Fibroblast of lung (primary cell): ENCODE measurements at regions not wholly inside any gene's neighbourhood (a gene's known extent, or its start where the extent isn't known, plus 50 kb on each side); places are given as distances from the start of the nearest gene placed in this dataset.

Experiments used
- DNase-seq, 2 donors: peaks; one replicate each; pipeline versions ENCODE4 v3.0.0 to v3.0.0-alpha.2; 2010; ENCODE audit warnings: low read depth in 2 of 2
- H2AFZ ChIP-seq: 2 replicates; pipeline ENCODE4 v1.5.1; 2012; ENCODE audit warnings: low read length, control low read depth, inconsistent platforms
- H3K27ac ChIP-seq: 2 replicates; pipeline ENCODE4 v1.5.1; 2011; ENCODE audit warnings: low read length, control low read depth; ENCODE audit not compliant: insufficient read depth
- H3K27me3 ChIP-seq: 2 replicates; pipeline ENCODE4 v1.5.1; 2011; ENCODE audit warnings: mild to moderate bottlenecking, low read length; ENCODE audit not compliant: control insufficient read depth, insufficient read depth
- H3K36me3 ChIP-seq: 2 replicates; pipeline ENCODE4 v1.5.1; 2011; ENCODE audit warnings: low read length; ENCODE audit not compliant: control insufficient read depth, insufficient read depth
- H3K4me1 ChIP-seq: 2 replicates; pipeline ENCODE4 v1.5.1; 2011; ENCODE audit warnings: low read length; ENCODE audit not compliant: control insufficient read depth, insufficient read depth; ENCODE audit errors: extremely low read depth
- H3K4me2 ChIP-seq: 2 replicates; pipeline ENCODE4 v1.5.1; 2011; ENCODE audit warnings: low read length, control low read depth; ENCODE audit not compliant: insufficient read depth; ENCODE audit errors: extremely low read depth
- H3K4me3 ChIP-seq, 4 experiments: fragments of 200-600 bp in 1 of 4; sonication (generic) in 1 of 4; replicated peaks in 1 of 4; 2 replicates each; pipeline ENCODE4 v1.5.1; 2011 to 2016; ENCODE audit warnings: low read length in 4 of 4, low read depth in 3 of 4, mild to moderate bottlenecking in 3 of 4, control low read depth in 2 of 4, inconsistent platforms in 1 of 4, mixed read lengths in 1 of 4; ENCODE audit not compliant: insufficient read depth in 1 of 4; ENCODE audit errors: control extremely low read depth in 1 of 4
- H3K79me2 ChIP-seq: 2 replicates; pipeline ENCODE4 v1.5.1; 2012; ENCODE audit warnings: mild to moderate bottlenecking, low read length, inconsistent platforms; ENCODE audit not compliant: control insufficient read depth, insufficient read depth
- H3K9ac ChIP-seq: 2 replicates; pipeline ENCODE4 v1.5.1; 2011; ENCODE audit warnings: mild to moderate bottlenecking, low read length, control low read depth; ENCODE audit not compliant: insufficient read depth
- H3K9me3 ChIP-seq: 2 replicates; pipeline ENCODE4 v1.5.1; 2012; ENCODE audit warnings: low read depth, low read length; ENCODE audit not compliant: control insufficient read depth, insufficient read depth
- H4K20me1 ChIP-seq: 2 replicates; pipeline ENCODE4 v1.5.1; 2011; ENCODE audit warnings: low read length; ENCODE audit not compliant: control insufficient read depth, insufficient read depth; ENCODE audit errors: extremely low read depth
- EZH2 ChIP-seq: IDR thresholded peaks from 2 replicates; pipeline ENCODE4 v1.5.1; 2012; ENCODE audit warnings: low read length, control low read depth, mild to moderate bottlenecking; ENCODE audit errors: missing control alignments
- TF ChIP-seq, protein P1 (sequence below), 2 donors: IDR thresholded peaks in 1 of 2; conservative IDR thresholded peaks in 1 of 2; 1 replicate in 1 of 2; 2 replicates in 1 of 2; pipeline ENCODE4 v1.5.1; 2011 to 2012; ENCODE audit warnings: low read length in 2 of 2, control low read depth in 1 of 2, inconsistent platforms in 1 of 2, low read depth in 1 of 2, mild to moderate bottlenecking in 1 of 2

DNA sequence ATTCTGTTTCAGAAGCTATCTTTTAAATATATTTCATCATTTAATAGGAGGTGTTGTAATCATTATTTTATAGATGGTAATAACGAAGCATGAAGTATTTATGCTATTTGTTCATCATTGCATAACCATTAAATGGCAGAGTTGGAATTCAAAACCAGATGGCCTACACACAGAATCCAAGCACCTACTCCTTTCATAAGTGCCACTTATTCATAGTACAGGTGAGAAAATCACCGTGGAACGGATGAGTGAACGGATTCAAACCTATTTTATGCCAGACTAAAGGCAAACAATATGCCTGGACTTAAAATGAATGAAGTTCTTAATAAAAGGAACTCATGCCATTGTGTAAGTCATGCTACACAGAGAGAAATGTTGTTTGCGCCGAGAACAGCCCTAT is 397.9 kb upstream of the ADGRB3 start:
- Histone ChIP-seq H3K27me3 (no peaks in the 10 kb centered on the region), H3K79me2 (no peaks in the 10 kb centered on the region), H3K4me2 (no peak overlapping the region), H3K4me3 (no peak overlapping the region), H3K9me3 (no peaks in the 10 kb centered on the region), H3K9ac (no peak overlapping the region), H4K20me1 (no peaks in the 10 kb centered on the region), H3K27ac (no peak overlapping the region), H2AFZ (no peak overlapping the region), H3K4me1 (no peaks in the 10 kb centered on the region), H3K36me3 (no peaks in the 10 kb centered on the region)
- TF ChIP-seq EZH2 = no peak
- TF ChIP-seq, protein P1, sequence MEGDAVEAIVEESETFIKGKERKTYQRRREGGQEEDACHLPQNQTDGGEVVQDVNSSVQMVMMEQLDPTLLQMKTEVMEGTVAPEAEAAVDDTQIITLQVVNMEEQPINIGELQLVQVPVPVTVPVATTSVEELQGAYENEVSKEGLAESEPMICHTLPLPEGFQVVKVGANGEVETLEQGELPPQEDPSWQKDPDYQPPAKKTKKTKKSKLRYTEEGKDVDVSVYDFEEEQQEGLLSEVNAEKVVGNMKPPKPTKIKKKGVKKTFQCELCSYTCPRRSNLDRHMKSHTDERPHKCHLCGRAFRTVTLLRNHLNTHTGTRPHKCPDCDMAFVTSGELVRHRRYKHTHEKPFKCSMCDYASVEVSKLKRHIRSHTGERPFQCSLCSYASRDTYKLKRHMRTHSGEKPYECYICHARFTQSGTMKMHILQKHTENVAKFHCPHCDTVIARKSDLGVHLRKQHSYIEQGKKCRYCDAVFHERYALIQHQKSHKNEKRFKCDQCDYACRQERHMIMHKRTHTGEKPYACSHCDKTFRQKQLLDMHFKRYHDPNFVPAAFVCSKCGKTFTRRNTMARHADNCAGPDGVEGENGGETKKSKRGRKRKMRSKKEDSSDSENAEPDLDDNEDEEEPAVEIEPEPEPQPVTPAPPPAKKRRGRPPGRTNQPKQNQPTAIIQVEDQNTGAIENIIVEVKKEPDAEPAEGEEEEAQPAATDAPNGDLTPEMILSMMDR (conservative IDR thresholded peaks at IDR 0.05 in 1 of 2, IDR thresholded peaks at IDR 0.05 in 1 of 2; ENCODE audit: low read depth in 1 of 2, low read length in 2 of 2) = no peak
- DNase-seq = no peak

DNA sequence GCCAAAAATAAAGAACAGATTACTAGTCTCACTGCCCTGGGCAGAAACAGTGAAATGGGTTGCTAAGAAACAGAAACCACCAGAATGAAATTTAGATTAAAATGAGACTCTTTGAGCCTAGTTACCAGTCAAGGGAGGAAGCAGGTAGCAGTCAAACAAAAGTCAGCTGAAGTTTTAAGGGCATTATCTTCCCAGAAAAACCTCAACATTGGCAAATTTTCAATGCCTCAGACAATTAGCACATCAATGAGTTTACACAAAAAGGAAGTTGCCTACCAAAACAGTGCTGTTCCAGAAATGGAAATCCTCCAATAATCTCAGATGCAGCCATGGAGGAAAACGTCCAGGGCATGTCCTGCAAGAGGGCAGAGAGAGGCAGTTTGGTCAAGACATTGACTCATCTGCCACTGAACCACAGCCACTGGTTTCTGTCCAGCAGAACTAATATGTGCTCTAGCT is 399.7 kb upstream of the ADGRB3 start:
- DNase-seq = peak; percentile 58 to 59
- H3K27ac ChIP-seq = no peak overlapping the region
- H3K27me3 ChIP-seq = no peaks in the 10 kb centered on the region
- no peaks in the 10 kb centered on the region for H3K36me3 ChIP-seq
- H3K4me3 ChIP-seq = no peak overlapping the region
- no peak overlapping the region for H3K4me2 ChIP-seq
- TF ChIP-seq, protein P1 (conservative IDR thresholded peaks at IDR 0.05 in 1 of 2, IDR thresholded peaks at IDR 0.05 in 1 of 2; ENCODE audit: low read depth in 1 of 2, low read length in 2 of 2) = no peak
- TF ChIP-seq EZH2 = no peak
- H2AFZ ChIP-seq = no peak overlapping the region
- no peaks in the 10 kb centered on the region for H3K9me3 ChIP-seq
- no peaks in the 10 kb centered on the region for H3K4me1 ChIP-seq
- no peaks in the 10 kb centered on the region for H4K20me1 ChIP-seq
- no peaks in the 10 kb centered on the region for H3K79me2 ChIP-seq
- H3K9ac ChIP-seq = no peak overlapping the region

DNA sequence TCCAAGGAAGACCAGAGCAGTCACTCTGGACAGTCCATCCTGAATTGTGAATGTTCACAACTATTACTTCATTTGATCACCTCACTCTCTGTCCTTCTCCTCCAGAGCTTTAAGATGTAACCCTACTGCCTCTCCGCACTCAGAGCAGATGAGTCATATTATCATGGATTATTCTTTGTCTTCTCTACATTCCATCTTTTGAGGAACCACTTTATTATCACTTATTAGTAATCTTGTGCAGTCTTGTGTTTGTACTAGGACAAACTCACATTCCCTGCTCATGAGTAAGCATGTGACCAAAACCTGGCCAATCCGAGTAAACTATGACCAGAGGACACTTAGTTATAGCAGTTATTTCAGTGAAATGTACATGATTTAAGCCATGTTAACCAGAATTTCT is 401.5 kb upstream of the ADGRB3 start:
- peak; percentile 25 to 56 for DNase-seq
- TF ChIP-seq, protein P1 (conservative IDR thresholded peaks at IDR 0.05 in 1 of 2, IDR thresholded peaks at IDR 0.05 in 1 of 2; ENCODE audit: low read depth in 1 of 2, low read length in 2 of 2) = no peak
- TF ChIP-seq EZH2 = no peak

More for the DNA sequence above, 401.5 kb upstream of the ADGRB3 start:
- Histone ChIP-seq H3K4me2 (no peak overlapping the region), H3K9me3 (no peaks in the 10 kb centered on the region), H2AFZ (no peak overlapping the region), H3K27me3 (no peaks in the 10 kb centered on the region), H3K9ac (no peak overlapping the region), H4K20me1 (no peaks in the 10 kb centered on the region), H3K79me2 (no peaks in the 10 kb centered on the region), H3K4me1 (no peaks in the 10 kb centered on the region), H3K4me3 (no peak overlapping the region), H3K27ac (no peak overlapping the region), H3K36me3 (no peaks in the 10 kb centered on the region)
